ENCODE measurements at regions not wholly inside any gene's neighbourhood (a gene's known extent, or its start where the extent isn't known, plus 50 kb on each side); places are given as distances from the start of the nearest gene placed in this dataset.
A peak's percentile ranks its signal among the peaks of the same experiment; 100 is the strongest.
"Not testable (repeated sequence)": the region's sequence is repeated elsewhere in the genome, so short reads cannot be mapped to it uniquely, and the experiment has no call there.

GRCh38 chr18:70720607-70721006 lies 431.8 kb downstream of the SOCS6 start:
- Mint-ChIP-seq H3K27me3 (no peaks in the 10 kb centered on the region), H3K36me3 (no peaks in the 10 kb centered on the region), H3K9me3 (peaks cover 14% of the 10 kb centered on the region), H3K4me1 (ENCODE audit: low read depth) (no peaks in the 10 kb centered on the region), H3K27ac (no peak overlapping the region), H3K4me3 (no peak overlapping the region)
- POLR2A ChIA-PET: no interaction called here
- CTCF ChIA-PET: no interaction called here
- intact Hi-C loops (cut with micrococcal nuclease): no loop called here
- peak; percentile 9 for DNase-seq

- ChIA-PET CTCF (no interaction called here), POLR2A (no interaction called here)
- DNase-seq: no peak
- Mint-ChIP-seq H3K4me1 (ENCODE audit: low read depth) (no peaks in the 10 kb centered on the region), H3K9me3 (peaks cover 9% of the 10 kb centered on the region), H3K4me3 (no peak overlapping the region), H3K36me3 (no peaks in the 10 kb centered on the region), H3K27me3 (no peaks in the 10 kb centered on the region), H3K27ac (no peak overlapping the region)
- intact Hi-C loops (cut with micrococcal nuclease): no loop called here
These were observed 420.9 kb downstream of the SOCS6 start for GRCh38 chr18:70709720-70710119.

- intact Hi-C loops (cut with micrococcal nuclease): no loop called here
- CTCF ChIA-PET: no interaction called here
- Mint-ChIP-seq H3K27ac (no peak overlapping the region), H3K27me3 (no peaks in the 10 kb centered on the region), H3K4me3 (no peak overlapping the region), H3K9me3 (peaks cover 9% of the 10 kb centered on the region), H3K36me3 (no peaks in the 10 kb centered on the region), H3K4me1 (ENCODE audit: low read depth) (no peaks in the 10 kb centered on the region)
- DNase-seq: no peak
- POLR2A ChIA-PET: no interaction called here
These were observed 420.3 kb downstream of the SOCS6 start for GRCh38 chr18:70709144-70709543.

- ChIA-PET POLR2A (no interaction called here), CTCF (no interaction called here)
- Mint-ChIP-seq H3K4me1 (ENCODE audit: low read depth) (no peaks in the 10 kb centered on the region), H3K27me3 (no peaks in the 10 kb centered on the region), H3K27ac (no peak overlapping the region), H3K36me3 (no peaks in the 10 kb centered on the region), H3K9me3 (peaks cover 9% of the 10 kb centered on the region), H3K4me3 (no peak overlapping the region)
- DNase-seq: no peak
- intact Hi-C loops (cut with micrococcal nuclease): no loop called here
These were observed 417.1 kb downstream of the SOCS6 start for GRCh38 chr18:70705831-70706416.

GRCh38 chr18:70700496-70700895 lies 411.7 kb downstream of the SOCS6 start:
- POLR2A ChIA-PET: no interaction called here
- H3K9me3 Mint-ChIP-seq: peaks cover 13% of the 10 kb centered on the region
- no peak overlapping the region for H3K27ac Mint-ChIP-seq
- no peak overlapping the region for H3K4me3 Mint-ChIP-seq
- no peaks in the 10 kb centered on the region for H3K27me3 Mint-ChIP-seq
- H3K36me3 Mint-ChIP-seq: peaks cover 2% of the 10 kb centered on the region
- CTCF ChIA-PET: no interaction called here
- intact Hi-C loops (cut with micrococcal nuclease): no loop called here
- no peak for DNase-seq
- H3K4me1 Mint-ChIP-seq (ENCODE audit: low read depth): no peaks in the 10 kb centered on the region

GRCh38 chr18:70698574-70698973 lies 409.7 kb downstream of the SOCS6 start:
- H3K27me3 Mint-ChIP-seq: no peaks in the 10 kb centered on the region
- ChIA-PET CTCF (no interaction called here), POLR2A (no interaction called here)
- H3K4me3 Mint-ChIP-seq: no peak overlapping the region
- no peak for DNase-seq
- no peak overlapping the region for H3K27ac Mint-ChIP-seq
- no peaks in the 10 kb centered on the region for H3K4me1 Mint-ChIP-seq (ENCODE audit: low read depth)
- intact Hi-C loops (cut with micrococcal nuclease): no loop called here
- peaks cover 13% of the 10 kb centered on the region for H3K9me3 Mint-ChIP-seq
- peaks cover 2% of the 10 kb centered on the region for H3K36me3 Mint-ChIP-seq

GRCh38 chr18:70693246-70693645 lies 404.4 kb downstream of the SOCS6 start:
- peaks cover 13% of the 10 kb centered on the region for H3K9me3 Mint-ChIP-seq
- H3K4me3 Mint-ChIP-seq: no peak overlapping the region
- ChIA-PET CTCF (no interaction called here), POLR2A (no interaction called here)
- no peak overlapping the region for H3K27ac Mint-ChIP-seq
- DNase-seq: no peak
- H3K4me1 Mint-ChIP-seq (ENCODE audit: low read depth): no peaks in the 10 kb centered on the region
- intact Hi-C loops (cut with micrococcal nuclease): no loop called here
- H3K27me3 Mint-ChIP-seq: no peaks in the 10 kb centered on the region
- H3K36me3 Mint-ChIP-seq: peaks cover 2% of the 10 kb centered on the region

GRCh38 chr18:70689765-70690164 lies 400.9 kb downstream of the SOCS6 start:
- intact Hi-C loops (cut with micrococcal nuclease): not testable (repeated sequence)

GRCh38 chr18:70688286-70688685 lies 399.4 kb downstream of the SOCS6 start:
- DNase-seq: no peak
- peaks cover 9% of the 10 kb centered on the region for H3K4me1 Mint-ChIP-seq (ENCODE audit: low read depth)
- intact Hi-C loops (cut with micrococcal nuclease): no loop called here
- H3K36me3 Mint-ChIP-seq: no peaks in the 10 kb centered on the region
- H3K9me3 Mint-ChIP-seq: peaks cover 2% of the 10 kb centered on the region
- no peak overlapping the region for H3K27ac Mint-ChIP-seq
- CTCF ChIA-PET: no interaction called here
- H3K27me3 Mint-ChIP-seq: no peaks in the 10 kb centered on the region
- POLR2A ChIA-PET: no interaction called here
- no peak overlapping the region for H3K4me3 Mint-ChIP-seq

More at GRCh38 chr18:70689765-70690164, 400.9 kb downstream of the SOCS6 start:
- H3K27me3 Mint-ChIP-seq; CTCF ChIA-PET; H3K4me1 Mint-ChIP-seq (ENCODE audit: low read depth); H3K4me3 Mint-ChIP-seq; H3K9me3 Mint-ChIP-seq; POLR2A ChIA-PET; H3K36me3 Mint-ChIP-seq; H3K27ac Mint-ChIP-seq; DNase-seq: not testable (repeated sequence)

- ChIA-PET CTCF (no interaction called here), POLR2A (no interaction called here)
- H3K4me3 Mint-ChIP-seq: no peak overlapping the region
- H3K4me1 Mint-ChIP-seq (ENCODE audit: low read depth): peaks cover 13% of the 10 kb centered on the region
- intact Hi-C loops (cut with micrococcal nuclease): no loop called here
- H3K27ac Mint-ChIP-seq: no peak overlapping the region
- no peak for DNase-seq
- H3K9me3 Mint-ChIP-seq: peaks cover 4% of the 10 kb centered on the region
- H3K27me3 Mint-ChIP-seq: no peaks in the 10 kb centered on the region
- H3K36me3 Mint-ChIP-seq: no peaks in the 10 kb centered on the region
These were observed 396.0 kb downstream of the SOCS6 start for GRCh38 chr18:70684821-70685220.

GRCh38 chr18:70683263-70683662 lies 394.4 kb downstream of the SOCS6 start:
- intact Hi-C loops (cut with micrococcal nuclease): loop anchor here (1.0 to 2.0 kb wide), 2 partner anchors 11 to 24 kb away; no protein-coding TSS in a partner anchor
- peaks cover 13% of the 10 kb centered on the region for H3K4me1 Mint-ChIP-seq (ENCODE audit: low read depth)
- ChIA-PET POLR2A (no interaction called here), CTCF (interaction anchor here (0.7 kb wide), 1 partner anchor 10 kb away, joined by 3 read pairs; no protein-coding TSS in a partner anchor)
- H3K9me3 Mint-ChIP-seq: peaks cover 4% of the 10 kb centered on the region
- DNase-seq: no peak
- no peak overlapping the region for H3K27ac Mint-ChIP-seq
- H3K36me3 Mint-ChIP-seq: no peaks in the 10 kb centered on the region
- no peak overlapping the region for H3K4me3 Mint-ChIP-seq
- no peaks in the 10 kb centered on the region for H3K27me3 Mint-ChIP-seq

GRCh38 chr18:70674896-70675295 lies 386.1 kb downstream of the SOCS6 start:
- intact Hi-C loops (cut with micrococcal nuclease): no loop called here
- ChIA-PET CTCF (no interaction called here), POLR2A (no interaction called here)
- Mint-ChIP-seq H3K27ac (no peak overlapping the region), H3K36me3 (peaks cover 6% of the 10 kb centered on the region), H3K9me3 (peaks cover 3% of the 10 kb centered on the region), H3K4me1 (ENCODE audit: low read depth) (peaks cover 30% of the 10 kb centered on the region), H3K27me3 (no peaks in the 10 kb centered on the region), H3K4me3 (no peak overlapping the region)
- no peak for DNase-seq

GRCh38 chr18:70673831-70674230 lies 385.0 kb downstream of the SOCS6 start:
- Mint-ChIP-seq H3K9me3 (peaks cover 11% of the 10 kb centered on the region), H3K27ac (no peak overlapping the region), H3K4me3 (no peak overlapping the region), H3K4me1 (ENCODE audit: low read depth) (peaks cover 30% of the 10 kb centered on the region), H3K36me3 (peaks cover 10% of the 10 kb centered on the region), H3K27me3 (no peaks in the 10 kb centered on the region)
- intact Hi-C loops (cut with micrococcal nuclease): no loop called here
- CTCF ChIA-PET: interaction anchor here (0.5 kb wide), 1 partner anchor 10 kb away, joined by 3 read pairs; no protein-coding TSS in a partner anchor
- DNase-seq: no peak
- POLR2A ChIA-PET: no interaction called here

Measured in activated CD4-positive, alpha-beta memory T cell treated with anti-CD3 and anti-CD28 coated beads for 36 hours (primary cell).